NCI-H2081 treated with DMSO at 0.1 percent for 48 hours (cell line): ENCODE measurements at regions not wholly inside any gene's neighbourhood (a gene's known extent, or its start where the extent isn't known, plus 50 kb on each side); places are given as distances from the start of the nearest gene placed in this dataset.
"Not testable (repeated sequence)": the region's sequence is repeated elsewhere in the genome, so short reads cannot be mapped to it uniquely, and the experiment has no call there.

Source experiments
- DNase-seq: peaks from one replicate; lab custom pipeline; 2025; lab: John Stamatoyannopoulos, UW

DNA sequence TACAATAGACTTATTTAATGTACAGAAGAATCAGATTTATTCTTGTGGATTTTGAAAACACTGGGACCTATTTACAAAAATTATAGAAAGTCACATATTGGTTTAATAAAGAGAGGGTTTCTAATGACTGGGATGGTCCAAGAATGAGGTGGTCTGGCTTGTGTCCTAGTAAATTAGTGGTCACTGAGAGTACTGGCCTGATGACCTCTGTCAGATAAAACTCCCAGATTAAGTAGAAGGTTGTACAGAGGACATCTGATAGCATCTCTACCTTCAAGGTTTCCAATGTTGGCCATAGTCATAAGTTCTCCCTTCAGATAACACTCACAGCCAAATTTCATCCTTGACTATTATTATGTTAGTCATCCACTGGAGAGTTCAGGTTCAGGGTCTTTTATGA lies 692.9 kb downstream of the MTRR start:
- DNase-seq, result no peak

DNA sequence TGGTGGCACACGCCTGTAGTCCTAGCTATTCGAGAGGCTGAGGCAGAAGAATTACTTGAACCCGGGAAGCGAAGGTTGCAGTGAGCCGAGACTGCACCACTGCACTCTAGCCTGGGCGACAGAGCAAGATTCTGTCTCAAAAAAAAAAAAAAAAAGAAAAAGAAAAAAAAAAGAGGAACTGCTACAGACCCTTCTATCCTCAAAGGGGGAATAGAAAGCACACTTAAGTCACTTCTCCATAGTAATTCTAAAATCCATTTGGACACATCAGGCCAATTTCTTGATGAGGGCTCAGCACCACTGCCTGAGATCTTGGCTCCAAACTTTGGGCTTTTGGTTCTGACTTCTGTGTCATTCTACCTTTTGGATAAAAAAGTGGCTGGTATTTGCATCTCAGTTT lies 694.6 kb downstream of the MTRR start:
- not testable (repeated sequence) for DNase-seq

DNA sequence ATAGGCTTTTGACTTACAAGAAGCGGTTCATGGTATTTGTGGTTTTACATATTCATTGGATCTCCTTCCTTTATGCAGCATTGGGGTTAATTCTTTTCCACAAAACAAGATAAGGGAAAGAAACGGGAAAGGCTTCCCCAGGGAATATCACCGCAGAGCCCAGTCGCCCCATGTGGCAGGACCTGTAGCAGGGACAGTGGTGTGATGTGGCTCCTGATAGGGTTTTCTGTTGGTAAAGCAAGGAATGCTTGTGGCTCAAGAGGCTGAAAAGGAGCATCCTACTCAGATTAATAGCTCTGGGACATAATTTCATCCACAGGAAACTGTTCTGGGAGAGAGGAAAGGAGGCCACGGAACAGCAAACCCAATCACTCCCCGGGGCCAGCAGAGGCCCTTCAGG lies 699.9 kb downstream of the MTRR start:
- DNase-seq, result no peak

DNA sequence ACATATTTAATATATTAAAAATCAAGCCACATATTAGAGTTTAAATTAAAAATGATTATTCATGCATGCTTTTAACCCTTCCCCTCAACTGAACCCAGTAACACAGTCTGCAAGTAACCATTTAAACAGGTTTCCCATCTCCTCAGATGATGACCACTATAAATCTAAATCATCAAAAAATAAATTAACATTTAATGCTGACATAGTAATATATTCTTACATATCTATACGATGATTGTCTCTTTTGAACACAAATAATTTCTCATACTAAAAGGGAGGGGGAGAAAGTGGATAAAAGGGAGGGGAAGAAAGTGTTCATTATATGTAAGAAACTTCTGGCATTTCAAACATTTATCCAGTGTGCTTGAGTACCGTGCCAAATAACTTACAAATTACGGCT lies 701.6 kb downstream of the MTRR start:
- DNase-seq, result no peak

DNA sequence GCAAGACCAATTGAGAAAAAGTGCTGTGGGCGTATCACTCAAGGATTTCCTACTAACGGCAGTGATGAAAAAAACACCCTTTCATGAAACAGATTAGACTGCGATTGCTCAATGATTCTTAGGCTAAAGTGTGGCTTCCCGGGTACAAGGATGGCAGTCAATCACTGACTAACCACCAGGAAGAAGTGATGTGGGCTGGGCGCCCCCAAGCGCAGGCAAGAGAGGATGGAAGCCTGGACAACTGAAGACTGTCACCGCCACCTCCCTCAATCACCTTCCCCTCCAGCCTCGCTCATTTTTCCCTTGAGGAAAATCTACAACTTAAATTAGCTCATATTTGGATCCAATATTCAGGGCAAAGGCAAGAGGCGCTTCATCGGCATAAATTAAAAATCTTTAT lies 707.2 kb downstream of the MTRR start:
- DNase-seq, result no peak

DNA sequence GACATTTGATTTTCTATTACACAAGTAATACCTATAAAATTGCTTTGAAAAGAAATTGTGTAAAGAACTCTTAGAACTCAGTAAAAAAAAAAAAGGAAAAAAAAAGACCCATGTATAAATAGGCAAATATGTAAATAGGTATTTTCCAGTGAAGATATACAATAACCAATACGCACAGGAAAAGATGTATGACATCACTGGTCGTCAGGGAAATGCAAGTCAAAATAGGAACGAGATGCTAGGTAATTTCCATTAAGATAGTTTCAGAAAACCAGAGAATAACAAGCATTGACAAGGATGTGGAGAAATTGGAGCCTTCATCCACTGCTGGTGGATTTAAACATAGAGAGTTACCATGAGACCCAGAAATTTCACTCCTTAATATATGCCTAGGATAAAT lies 708.8 kb downstream of the MTRR start:
- no peak for DNase-seq

DNA sequence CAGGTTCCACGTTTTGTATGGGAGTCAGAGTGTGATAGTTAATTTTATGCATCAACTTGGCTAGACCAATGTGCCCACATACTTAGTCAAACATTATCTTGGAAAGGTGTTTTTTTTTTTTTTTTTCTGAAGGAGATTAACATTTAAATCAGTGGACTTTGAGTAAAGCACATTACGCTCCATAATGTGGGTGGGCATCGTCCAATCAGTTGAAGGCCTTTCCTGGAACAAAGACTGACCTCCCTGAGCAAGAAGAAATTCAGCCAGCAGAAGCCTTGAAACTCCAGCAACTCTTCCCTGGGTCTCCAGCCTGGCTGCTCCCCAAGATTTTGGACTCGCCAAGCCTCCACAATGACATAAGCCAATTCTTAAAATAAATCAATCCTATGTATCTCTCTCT lies 711.4 kb downstream of the MTRR start:
- DNase-seq, result no peak

DNA sequence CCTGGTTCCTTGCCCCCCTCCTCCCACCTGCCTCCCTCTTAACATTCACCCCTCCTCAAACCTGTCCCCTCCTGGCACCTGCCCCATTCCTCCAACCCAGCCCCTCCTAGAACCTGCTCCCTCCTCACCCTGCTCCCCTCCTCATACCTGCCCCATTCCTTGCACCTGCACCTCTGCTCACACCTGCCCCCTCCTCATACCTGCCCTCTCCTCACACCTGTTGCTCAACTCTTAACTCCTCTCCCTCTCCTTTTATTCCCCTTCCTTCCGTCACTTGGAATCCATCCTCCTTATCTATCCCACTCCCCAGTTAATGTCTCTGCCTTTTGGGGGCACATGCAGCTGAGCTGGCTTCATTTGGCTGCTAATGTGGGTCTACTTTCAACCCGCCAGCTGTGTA lies 712.1 kb downstream of the MTRR start:
- DNase-seq, result no peak

DNA sequence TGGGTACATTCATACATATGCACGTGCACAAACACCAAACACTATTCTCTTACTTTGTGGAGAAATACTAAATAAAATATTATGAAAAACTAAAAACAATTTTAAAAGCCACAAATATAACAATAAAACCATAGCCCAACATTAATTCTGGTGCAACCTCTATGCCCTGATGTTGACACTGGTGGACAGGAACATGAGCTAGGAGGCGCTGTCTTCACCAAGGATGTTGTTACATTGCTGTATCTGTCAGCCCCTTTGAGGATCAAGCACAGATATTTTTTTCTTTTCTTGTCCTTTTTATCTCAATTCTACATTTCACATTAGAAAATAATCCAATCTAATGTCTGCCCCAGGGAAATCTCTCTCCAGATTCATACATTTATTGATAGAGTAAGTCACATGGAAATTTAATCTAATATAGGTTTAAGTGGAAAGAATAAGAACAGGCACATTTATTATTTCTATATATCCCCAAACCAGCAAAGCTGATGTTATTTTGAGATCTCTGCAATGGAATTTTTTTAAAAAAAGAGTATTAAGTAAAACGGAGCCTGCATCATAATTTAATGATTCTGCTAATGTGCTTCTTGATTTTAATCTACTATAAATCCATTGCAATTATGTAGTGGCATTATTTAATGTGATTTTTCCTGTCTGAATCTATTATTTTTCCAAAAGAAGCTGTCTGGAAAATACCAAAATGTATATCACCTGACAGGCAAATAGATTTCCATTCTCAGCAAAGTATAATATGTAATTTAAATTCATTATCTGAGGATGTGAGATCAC lies 716.5 kb downstream of the MTRR start:
- no peak for DNase-seq

DNA sequence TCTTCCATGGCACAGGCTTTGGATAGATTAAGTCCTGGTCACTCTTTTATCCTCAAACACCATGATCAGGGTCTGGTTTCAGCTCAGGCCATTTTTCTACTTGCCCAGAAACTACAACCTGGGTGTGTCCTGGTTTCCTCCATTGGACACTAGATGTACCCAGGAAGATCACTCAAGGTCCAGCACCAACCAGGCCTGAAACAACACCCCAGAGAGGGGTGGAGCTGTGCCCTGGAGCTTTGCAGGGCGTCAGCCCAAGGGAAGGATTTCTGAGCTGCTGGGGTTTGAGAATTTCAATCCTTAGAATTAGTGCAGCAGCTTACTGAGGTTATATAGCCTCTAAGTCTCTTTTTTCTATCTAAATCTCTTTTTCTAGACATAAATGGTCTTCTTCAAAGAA lies 722.0 kb downstream of the MTRR start:
- DNase-seq, result no peak

DNA sequence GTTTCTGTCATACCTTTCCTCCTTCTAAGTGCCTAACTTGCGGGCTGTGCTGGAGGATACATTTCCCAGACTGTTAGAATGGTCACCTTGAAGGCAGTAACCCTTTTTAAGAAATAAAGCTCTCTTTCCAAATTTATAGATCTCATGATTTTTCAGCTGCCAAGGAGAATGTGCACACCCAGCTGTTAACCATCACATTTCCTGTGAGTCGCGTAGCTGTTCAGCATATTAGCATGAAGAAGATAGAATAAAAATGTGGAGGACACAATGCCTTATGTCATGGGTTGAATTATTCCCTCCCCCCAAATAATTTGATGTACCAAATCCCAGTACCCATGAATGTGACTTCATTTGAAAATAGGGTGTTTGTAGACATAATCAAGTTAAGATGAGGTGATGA lies 729.4 kb downstream of the MTRR start:
- no peak for DNase-seq

DNA sequence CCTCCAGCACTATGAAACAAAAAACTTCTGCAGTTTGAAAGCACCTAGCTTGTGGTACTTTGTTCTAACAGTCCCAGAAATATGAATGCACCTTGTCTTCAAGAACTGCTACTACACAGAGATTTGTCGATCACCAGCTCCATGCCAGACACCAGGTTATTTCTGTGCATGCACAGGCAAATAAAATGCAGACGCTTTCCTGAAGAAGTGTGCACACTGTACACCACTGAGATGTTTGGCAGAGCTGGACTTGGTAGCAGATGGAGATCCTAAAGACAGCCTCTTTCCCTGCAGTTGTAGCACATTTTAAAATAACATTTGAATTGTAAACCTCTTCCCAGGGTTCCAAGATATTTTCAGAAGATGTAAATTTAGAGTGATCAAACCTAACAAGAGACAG lies 730.0 kb downstream of the MTRR start:
- DNase-seq, result no peak

DNA sequence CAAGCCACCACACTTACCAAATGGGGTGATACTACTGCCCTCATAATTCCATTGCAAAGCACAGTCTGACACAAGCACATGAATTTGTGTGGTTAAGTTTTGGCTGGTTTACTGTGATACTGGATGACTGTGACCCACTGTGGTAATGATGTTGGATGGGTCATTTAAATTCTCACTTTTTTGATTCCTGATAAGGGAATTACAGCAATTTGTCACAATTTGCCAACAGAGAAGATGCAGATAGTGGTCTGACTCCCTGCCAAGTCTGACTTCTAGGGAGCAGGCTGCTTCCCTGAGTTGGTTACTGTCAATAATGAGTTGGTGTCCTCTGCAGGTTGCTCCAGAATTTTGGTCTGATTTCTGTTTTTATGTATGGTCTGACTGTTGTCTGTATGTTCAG lies 731.9 kb downstream of the MTRR start:
- no peak for DNase-seq

DNA sequence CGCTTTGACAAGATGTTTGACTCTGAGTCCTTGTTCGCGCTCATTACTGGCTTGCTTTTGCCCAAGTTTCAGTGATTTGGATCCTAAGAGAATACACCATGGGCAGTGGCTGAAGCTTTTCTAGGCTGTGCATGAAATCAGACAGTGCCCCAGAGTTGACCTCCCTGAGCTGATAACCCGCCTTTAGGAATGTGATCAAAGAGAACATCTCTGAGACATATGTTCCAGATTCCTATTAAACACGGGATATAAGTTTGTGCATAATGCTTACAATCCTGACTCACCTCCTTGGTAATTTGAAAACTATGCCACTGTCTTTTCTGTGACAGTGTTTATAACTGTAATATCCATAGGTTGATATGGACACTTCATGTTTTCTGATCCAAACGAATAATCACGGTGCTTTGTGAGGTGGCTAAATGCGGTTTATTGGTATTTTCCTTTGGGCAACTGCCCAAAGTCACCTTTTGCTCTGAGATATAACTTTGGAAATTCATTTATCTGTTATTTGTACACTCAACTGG lies 732.9 kb downstream of the MTRR start:
- DNase-seq, result no peak

DNA sequence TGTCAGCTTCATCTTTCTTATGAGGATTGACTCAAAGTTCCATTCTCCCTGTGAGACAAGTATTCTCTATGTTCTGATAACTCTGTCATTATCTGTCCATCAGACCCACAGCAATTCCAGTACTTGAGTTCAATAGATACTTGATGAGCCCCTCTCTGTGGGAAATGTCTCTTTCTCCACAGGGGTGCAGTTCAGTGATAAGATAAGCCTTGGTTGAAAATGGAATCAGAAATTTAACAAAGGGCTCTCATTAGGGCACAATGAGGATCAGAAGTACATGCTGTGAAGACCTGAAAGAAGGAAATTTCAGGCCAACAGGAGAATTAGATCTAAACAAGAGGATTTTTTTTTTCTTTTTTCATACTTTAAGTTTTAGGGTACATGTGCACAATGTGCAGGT lies 737.3 kb downstream of the MTRR start:
- DNase-seq, result no peak

DNA sequence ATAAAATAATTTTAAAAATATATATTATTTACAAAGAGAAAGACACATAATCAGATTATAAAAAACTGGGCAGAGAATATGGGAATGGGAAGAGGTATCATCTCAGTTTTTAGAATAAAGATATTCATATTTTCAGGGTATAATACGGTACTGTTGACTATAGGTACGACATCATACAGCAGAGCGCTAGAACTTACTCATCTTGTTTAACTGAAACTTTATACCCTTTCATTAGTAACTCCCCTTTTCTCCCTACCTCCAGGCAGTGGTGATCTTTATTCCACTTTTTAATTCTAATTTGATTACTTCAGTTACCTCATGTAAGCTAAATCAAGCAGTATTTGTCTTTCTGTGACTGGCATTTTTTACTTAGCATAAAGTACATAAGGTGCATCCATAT lies 742.1 kb downstream of the MTRR start:
- no peak for DNase-seq

DNA sequence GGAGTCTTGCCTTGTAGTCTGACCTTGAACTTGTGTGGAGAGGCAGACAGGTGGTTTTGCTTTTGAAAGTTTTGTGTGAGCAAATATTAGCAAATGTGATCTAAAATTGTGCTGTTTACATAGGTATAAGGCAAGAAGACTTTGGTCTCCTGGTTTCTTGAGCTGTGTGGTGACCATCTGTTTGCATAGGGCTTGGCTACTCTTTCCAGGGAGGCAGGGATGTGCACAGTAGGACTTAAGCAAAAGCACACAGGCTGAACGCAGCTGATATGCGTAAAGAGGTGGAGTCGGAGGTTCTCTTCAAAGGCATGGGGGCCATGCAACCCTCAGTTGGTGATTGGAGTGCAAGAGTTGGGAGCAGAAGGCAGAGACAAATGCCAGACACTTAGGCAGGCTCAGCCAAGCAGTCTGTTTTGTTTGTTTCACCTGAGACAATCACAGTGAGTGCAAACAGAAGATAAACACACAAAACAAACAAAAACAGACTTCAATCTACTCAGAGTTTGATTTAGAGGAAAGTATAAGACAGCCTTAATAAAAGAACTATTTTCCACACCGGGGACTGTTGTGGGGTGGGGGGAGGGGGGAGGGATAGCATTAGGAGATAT lies 744.2 kb downstream of the MTRR start:
- DNase-seq, result no peak

DNA sequence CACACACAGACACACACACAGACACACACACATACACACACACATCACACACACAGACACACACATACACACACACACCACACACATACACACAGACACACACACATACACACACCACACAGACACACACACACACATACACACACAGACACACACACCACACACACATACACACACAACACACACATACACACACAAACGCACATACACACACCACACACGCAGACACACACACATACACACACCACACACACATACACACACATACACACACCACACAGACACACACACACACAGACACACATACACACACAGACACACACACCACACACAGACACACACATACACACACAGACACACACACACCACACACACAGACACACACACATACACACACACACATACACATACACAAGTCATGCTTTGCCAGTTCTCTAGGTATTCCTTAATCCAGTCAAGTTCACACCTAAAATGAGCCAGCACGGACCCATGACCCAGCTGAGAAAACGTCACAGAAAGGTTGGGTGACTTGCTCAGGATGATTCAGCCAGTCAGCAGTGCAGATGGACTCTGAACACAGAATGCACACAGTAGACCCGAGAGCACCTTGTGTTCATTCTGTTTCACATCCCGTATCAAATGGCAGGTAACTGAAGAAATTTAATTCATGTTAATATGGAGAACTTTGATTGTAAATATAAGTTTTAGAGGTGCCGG lies 746.4 kb downstream of the MTRR start:
- DNase-seq, result no peak

DNA sequence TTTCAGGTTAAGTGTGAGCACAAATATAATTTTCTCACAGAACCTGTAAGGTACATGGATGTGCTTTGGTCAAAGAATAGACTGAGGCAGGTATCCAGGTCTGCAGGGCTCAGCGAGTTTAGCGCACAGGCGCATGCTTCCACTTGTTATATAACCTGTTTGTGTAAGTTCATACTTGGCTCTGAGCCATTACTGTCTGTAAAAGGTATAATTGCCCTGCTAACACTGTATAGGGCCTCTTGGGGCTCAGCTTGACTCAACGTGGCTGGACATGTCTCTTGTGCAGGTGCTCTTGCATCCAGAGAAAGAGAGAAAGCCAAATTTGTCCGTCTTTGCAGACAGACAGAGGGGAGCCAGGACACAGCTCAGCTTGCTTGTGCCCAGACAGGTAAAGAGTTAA lies 759.6 kb downstream of the MTRR start:
- DNase-seq, result peak; percentile 95

DNA sequence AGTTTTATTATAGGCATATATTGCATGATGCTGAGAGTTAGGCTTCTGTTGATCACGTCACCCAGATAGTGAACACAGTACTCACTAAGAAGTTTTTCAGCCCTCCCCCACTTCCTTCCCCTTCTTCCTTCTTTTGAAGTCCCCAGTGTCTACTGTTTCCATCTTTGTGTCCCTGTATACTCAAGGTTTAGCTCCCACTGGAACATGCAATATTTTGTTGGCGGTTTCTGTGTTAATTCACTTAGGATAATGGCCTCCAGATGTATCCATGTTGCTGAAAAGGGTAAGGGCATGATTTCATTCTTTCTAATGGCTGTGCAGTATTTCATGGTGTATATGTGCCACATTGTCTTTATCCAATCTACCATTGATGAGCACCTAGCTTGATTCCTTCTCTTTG lies 764.3 kb downstream of the MTRR start:
- DNase-seq, result no peak

DNA sequence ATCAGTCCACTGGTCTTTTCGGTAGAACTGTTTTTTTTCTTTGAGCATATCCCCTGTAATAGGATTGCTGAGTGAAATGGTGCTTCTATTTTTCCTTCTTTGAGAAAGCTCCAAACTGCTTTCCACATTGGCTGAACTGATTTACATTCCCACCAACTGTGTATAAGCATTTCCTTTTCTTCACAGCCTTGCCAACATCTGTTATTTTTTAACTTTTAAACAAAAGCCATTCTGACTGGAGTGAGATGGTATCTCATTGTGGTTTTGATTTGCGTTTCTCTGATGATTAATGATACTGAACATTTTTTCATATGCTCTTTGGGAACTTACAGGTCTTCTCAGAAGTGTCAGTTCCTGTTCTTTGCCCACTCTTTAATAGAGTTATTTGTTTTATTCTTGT lies 764.7 kb downstream of the MTRR start:
- no peak for DNase-seq

DNA sequence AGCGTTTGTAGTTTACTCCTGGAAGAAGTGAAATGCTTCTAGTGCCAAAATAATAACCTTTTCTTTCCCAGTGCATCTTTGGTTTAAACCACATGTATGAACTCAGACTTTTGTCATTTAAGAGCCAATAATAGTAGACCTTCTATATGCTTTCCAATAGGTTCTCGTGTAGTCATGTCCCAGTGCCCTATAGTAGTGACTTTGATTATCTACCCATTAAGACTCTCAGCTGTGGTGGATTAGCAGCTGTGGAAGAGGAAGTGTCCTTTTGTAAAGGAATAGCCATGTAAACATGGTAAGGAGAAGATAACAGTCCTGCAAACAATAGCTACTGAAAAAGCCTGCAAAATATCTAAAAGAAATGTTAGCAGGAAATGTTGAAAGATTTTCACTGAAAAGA lies 765.3 kb downstream of the MTRR start:
- DNase-seq, result peak; percentile 53
